Ovary (tissue), 3 donors: ENCODE measurements at regions not wholly inside any gene's neighbourhood (a gene's known extent, or its start where the extent isn't known, plus 50 kb on each side); places are given as distances from the start of the nearest gene placed in this dataset.

Experiments used
- CTCF ChIP-seq, 3 donors: fragments of 450-650 bp in 2 of 3; fragments of 200-600 bp in 1 of 3; IDR thresholded peaks; one replicate each; pipeline versions ENCODE4 v1.5.1 to v1.8.0; 2016 to 2022; ENCODE audit warnings: antibody characterized with exemption in 3 of 3, mild to moderate bottlenecking in 1 of 3
- POLR2A ChIP-seq: fragments of 450-650 bp; IDR thresholded peaks from one replicate; pipeline ENCODE4 v1.6.1; 2017; ENCODE audit warnings: antibody characterized with exemption, mild to moderate bottlenecking, moderate library complexity
- donor health status: DM: no; HTN: no; CAD: no.

DNA sequence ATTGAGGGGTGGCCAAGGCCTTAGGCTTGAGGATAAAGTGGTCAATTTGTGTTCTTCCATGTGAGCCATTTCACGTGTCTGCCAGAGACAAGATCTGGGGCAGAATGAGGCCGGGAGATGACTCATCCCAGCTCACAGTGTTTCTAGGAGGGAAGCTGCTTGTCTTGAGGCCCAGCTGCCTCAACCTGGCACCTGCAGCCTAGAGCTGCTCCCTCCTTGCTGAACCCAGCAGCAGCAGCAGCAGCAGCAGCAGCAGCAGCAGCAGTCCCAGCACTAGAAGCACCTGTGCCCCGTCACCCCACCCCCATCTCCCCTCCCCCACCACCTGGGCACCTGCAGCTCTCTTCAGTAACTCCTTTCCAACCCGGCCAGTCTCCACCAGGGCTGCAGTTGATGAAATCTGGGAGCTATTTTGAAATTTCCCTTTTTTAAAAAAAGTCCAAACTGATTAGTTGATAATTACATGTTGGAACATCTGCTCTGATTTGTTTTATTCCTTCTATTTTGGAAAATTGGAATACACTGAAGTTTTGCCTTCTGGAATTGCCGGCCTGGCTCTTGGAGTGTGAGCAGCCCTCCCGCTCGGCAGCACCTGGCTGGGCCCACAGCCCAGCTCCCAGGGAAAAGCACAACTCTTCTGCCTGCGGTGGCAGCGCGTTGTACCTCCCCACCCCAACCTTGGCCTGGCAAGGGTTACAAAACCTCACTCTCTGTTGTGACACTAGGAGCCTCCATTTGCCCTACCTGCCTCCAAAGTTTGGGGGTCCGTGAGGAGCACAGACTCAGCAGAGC is 143.5 kb downstream of the NXPE2 start:
- TF ChIP-seq CTCF (IDR thresholded peaks at IDR 0.05) (no peak), POLR2A (no peak)
